ENCODE measurements at regions not wholly inside any gene's neighbourhood (a gene's known extent, or its start where the extent isn't known, plus 50 kb on each side); places are given as distances from the start of the nearest gene placed in this dataset.

DNA sequence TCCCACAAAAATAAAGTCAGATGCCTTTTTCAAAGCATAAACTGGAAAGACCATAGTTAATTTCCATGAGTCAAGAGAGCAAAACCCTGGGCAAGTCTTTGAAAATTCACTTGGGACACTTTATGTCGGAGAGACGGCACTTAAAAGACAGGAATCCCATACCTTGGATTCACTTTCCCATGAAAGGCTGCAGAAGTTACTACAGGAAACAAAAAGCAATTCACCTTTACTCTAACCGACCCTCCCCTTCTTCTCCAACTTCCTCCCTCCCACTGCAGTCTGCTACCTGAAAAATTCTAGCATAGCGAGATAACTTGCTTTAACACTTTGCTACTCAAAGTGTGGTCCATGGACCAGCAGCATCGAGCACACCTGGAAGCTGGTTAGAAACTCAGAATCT lies 539.1 kb upstream of the JAG1 start:
- DNase-seq (ENCODE audit: low read depth, low spot score) (no peak), ATAC-seq (no peak)
- no TSS peak for BruUV-seq (replicated peaks)
- in situ Hi-C loops (cut with HindIII; ENCODE audit: low pct_unique_long_range_greater_than_20kb, low sequenced_read_pairs) (no loop called here), intact Hi-C loops (cut with micrococcal nuclease; ENCODE audit: unreplicated experiment) (loop anchor here (10.0 kb wide), 2 partner anchors 332 to 658 kb away; no protein-coding TSS in a partner anchor)
- Histone ChIP-seq H3K4me3 (ENCODE audit: low read depth in 2 of 2, low read length in 2 of 2) (no peak overlapping the region), H3K9me3 (ENCODE audit: control insufficient read depth, insufficient read depth, low read depth, low read length) (no peaks in the 10 kb centered on the region), H3K36me3 (ENCODE audit: control insufficient read depth, insufficient read depth, low read length) (no peaks in the 10 kb centered on the region), H3K27ac (ENCODE audit: low read length) (no peak overlapping the region), H3K4me1 (ENCODE audit: control insufficient read depth, insufficient read depth, low read length) (peaks cover 15% of the 10 kb centered on the region), H3K27me3 (ENCODE audit: control insufficient read depth, insufficient read depth, low read length) (no peaks in the 10 kb centered on the region)
- TF ChIP-seq TCF7L2 (IDR thresholded peaks at IDR 0.05; ENCODE audit: low read depth, low read length) (no peak), SIN3A (IDR thresholded peaks at IDR 0.05; ENCODE audit: borderline replicate concordance, insufficient read depth, low read depth, low read length) (no peak), POLR2AphosphoS5 (IDR thresholded peaks at IDR 0.05; ENCODE audit: low read depth, low read length) (no peak)
- TF ChIP-seq, protein P1, sequence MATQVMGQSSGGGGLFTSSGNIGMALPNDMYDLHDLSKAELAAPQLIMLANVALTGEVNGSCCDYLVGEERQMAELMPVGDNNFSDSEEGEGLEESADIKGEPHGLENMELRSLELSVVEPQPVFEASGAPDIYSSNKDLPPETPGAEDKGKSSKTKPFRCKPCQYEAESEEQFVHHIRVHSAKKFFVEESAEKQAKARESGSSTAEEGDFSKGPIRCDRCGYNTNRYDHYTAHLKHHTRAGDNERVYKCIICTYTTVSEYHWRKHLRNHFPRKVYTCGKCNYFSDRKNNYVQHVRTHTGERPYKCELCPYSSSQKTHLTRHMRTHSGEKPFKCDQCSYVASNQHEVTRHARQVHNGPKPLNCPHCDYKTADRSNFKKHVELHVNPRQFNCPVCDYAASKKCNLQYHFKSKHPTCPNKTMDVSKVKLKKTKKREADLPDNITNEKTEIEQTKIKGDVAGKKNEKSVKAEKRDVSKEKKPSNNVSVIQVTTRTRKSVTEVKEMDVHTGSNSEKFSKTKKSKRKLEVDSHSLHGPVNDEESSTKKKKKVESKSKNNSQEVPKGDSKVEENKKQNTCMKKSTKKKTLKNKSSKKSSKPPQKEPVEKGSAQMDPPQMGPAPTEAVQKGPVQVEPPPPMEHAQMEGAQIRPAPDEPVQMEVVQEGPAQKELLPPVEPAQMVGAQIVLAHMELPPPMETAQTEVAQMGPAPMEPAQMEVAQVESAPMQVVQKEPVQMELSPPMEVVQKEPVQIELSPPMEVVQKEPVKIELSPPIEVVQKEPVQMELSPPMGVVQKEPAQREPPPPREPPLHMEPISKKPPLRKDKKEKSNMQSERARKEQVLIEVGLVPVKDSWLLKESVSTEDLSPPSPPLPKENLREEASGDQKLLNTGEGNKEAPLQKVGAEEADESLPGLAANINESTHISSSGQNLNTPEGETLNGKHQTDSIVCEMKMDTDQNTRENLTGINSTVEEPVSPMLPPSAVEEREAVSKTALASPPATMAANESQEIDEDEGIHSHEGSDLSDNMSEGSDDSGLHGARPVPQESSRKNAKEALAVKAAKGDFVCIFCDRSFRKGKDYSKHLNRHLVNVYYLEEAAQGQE (IDR thresholded peaks at IDR 0.05; ENCODE audit: insufficient read depth in 1 of 2, low read depth in 2 of 2, low read length in 1 of 2), result no peak
- TF ChIP-seq, protein P2, sequence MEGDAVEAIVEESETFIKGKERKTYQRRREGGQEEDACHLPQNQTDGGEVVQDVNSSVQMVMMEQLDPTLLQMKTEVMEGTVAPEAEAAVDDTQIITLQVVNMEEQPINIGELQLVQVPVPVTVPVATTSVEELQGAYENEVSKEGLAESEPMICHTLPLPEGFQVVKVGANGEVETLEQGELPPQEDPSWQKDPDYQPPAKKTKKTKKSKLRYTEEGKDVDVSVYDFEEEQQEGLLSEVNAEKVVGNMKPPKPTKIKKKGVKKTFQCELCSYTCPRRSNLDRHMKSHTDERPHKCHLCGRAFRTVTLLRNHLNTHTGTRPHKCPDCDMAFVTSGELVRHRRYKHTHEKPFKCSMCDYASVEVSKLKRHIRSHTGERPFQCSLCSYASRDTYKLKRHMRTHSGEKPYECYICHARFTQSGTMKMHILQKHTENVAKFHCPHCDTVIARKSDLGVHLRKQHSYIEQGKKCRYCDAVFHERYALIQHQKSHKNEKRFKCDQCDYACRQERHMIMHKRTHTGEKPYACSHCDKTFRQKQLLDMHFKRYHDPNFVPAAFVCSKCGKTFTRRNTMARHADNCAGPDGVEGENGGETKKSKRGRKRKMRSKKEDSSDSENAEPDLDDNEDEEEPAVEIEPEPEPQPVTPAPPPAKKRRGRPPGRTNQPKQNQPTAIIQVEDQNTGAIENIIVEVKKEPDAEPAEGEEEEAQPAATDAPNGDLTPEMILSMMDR (IDR thresholded peaks at IDR 0.05), result no peak
- ChIA-PET POLR2A (no interaction called here), CTCF (no interaction called here)

DNA sequence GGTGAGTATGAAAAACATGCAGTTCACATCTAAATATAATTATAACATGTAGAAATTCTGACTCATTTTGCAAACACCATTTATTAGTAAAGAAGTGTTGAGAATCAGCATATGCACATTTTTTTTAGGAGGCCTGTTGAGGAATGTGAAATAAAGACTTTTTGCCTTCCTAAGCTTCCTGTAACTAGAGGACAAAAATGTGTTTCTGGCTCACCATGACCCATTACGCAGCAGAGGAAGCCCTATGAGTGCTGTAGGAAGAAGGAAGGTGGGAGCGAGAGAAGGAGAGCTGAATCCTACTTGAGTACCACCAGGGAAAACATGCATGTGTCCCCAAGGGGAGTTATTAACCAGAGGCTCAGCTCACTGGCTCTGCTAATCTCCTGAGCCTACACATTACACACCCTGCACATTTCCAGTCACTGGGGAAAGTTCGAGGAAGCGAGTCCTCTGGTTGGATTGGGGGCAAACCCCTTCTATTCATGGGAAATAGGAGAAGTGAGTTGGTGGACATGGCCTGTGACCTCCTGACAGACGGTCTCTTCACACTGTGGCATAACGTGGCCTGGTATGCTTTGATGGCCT lies 540.5 kb upstream of the JAG1 start:
- H3K27me3 ChIP-seq (ENCODE audit: control insufficient read depth, insufficient read depth, low read length), result no peaks in the 10 kb centered on the region
- no peaks in the 10 kb centered on the region for H3K36me3 ChIP-seq (ENCODE audit: control insufficient read depth, insufficient read depth, low read length)
- ATAC-seq, result no peak
- in situ Hi-C loops (cut with HindIII; ENCODE audit: low pct_unique_long_range_greater_than_20kb, low sequenced_read_pairs) (no loop called here), intact Hi-C loops (cut with micrococcal nuclease; ENCODE audit: unreplicated experiment) (loop anchor here (10.0 kb wide), 2 partner anchors 330 to 660 kb away; no protein-coding TSS in a partner anchor)
- ChIA-PET CTCF (no interaction called here), POLR2A (no interaction called here)
- DNase-seq (ENCODE audit: low read depth, low spot score), result no peak
- no peak overlapping the region for H3K4me3 ChIP-seq (ENCODE audit: low read depth in 2 of 2, low read length in 2 of 2)
- H3K27ac ChIP-seq (ENCODE audit: low read length), result no peak overlapping the region
- TF ChIP-seq, protein P1 (IDR thresholded peaks at IDR 0.05; ENCODE audit: insufficient read depth in 1 of 2, low read depth in 2 of 2, low read length in 1 of 2), result no peak
- TF ChIP-seq POLR2AphosphoS5 (IDR thresholded peaks at IDR 0.05; ENCODE audit: low read depth, low read length) (no peak), TCF7L2 (IDR thresholded peaks at IDR 0.05; ENCODE audit: low read depth, low read length) (no peak), SIN3A (IDR thresholded peaks at IDR 0.05; ENCODE audit: borderline replicate concordance, insufficient read depth, low read depth, low read length) (no peak)
- TF ChIP-seq, protein P2 (IDR thresholded peaks at IDR 0.05), result no peak
- peaks cover 11% of the 10 kb centered on the region for H3K4me1 ChIP-seq (ENCODE audit: control insufficient read depth, insufficient read depth, low read length)
- no peaks in the 10 kb centered on the region for H3K9me3 ChIP-seq (ENCODE audit: control insufficient read depth, insufficient read depth, low read depth, low read length)
- BruUV-seq (replicated peaks), result no TSS peak

All from Panc1 (cell line).